SU-DHL-6 (cell line): ENCODE measurements at regions not wholly inside any gene's neighbourhood (a gene's known extent, or its start where the extent isn't known, plus 50 kb on each side); places are given as distances from the start of the nearest gene placed in this dataset.

Experiments used
- CTCF ChIP-seq: fragments of 200-600 bp; sonication (generic); IDR thresholded peaks from one replicate; pipeline ENCODE4 v1.5.1; 2017; ENCODE audit warnings: antibody characterized with exemption, mild to moderate bottlenecking, low read length, moderate library complexity; ENCODE audit not compliant: insufficient read depth, poor library complexity, severe bottlenecking
- EZH2phosphoT487 ChIP-seq: fragments of 200-600 bp; sonication (generic), shearing (Covaris generic); conservative IDR thresholded peaks from 2 replicates; pipeline ENCODE4 v1.6.1; 2018; ENCODE audit warnings: mild to moderate bottlenecking, antibody characterized with exemption, low read length, moderate library complexity, mixed read lengths

- TF ChIP-seq CTCF (no peak), EZH2phosphoT487 (no peak)
These were observed 498.2 kb upstream of the ERCC4 start for GRCh38 chr16:13421726-13422125.
